Stimulated activated CD4-positive, alpha-beta T cell treated with anti-CD3 and anti-CD28 coated beads, TNF-alpha, amount 100 ng/mL, for 48 hours (primary cell): ENCODE measurements at regions not wholly inside any gene's neighbourhood (a gene's known extent, or its start where the extent isn't known, plus 50 kb on each side); places are given as distances from the start of the nearest gene placed in this dataset.

Experiments
- DNase-seq, 3 donors: peaks; one replicate each; pipeline ENCODE4 v3.0.0-alpha.2; 2020; ENCODE audit warnings: low read depth in 3 of 3

- no peak for DNase-seq
Observed at GRCh38 chr1:163655565-163655964, 333.8 kb downstream of the NUF2 start.

GRCh38 chr1:163656095-163656759 lies 334.5 kb downstream of the NUF2 start:
- no peak for DNase-seq

- DNase-seq, result no peak
Observed at GRCh38 chr1:163657719-163658118, 336.0 kb downstream of the NUF2 start.

- DNase-seq, result no peak
Observed at GRCh38 chr1:163661391-163661790, 339.6 kb downstream of the NUF2 start.

- DNase-seq, result no peak
Observed at GRCh38 chr1:163664671-163665335, 343.0 kb downstream of the NUF2 start.

GRCh38 chr1:163668472-163668871 lies 346.7 kb downstream of the NUF2 start:
- DNase-seq, result no peak

- DNase-seq, result no peak
Observed at GRCh38 chr1:163670989-163671757, 349.4 kb downstream of the NUF2 start.

GRCh38 chr1:163672976-163673758 lies 351.4 kb downstream of the NUF2 start:
- DNase-seq, result no peak

GRCh38 chr1:163673759-163674151 lies 352.0 kb downstream of the NUF2 start:
- DNase-seq, result no peak

GRCh38 chr1:163674236-163674635 lies 352.5 kb downstream of the NUF2 start:
- no peak for DNase-seq

- DNase-seq, result no peak
Observed at GRCh38 chr1:163684785-163685184, 363.0 kb downstream of the NUF2 start.

GRCh38 chr1:163692266-163692665 lies 370.5 kb downstream of the NUF2 start:
- no peak for DNase-seq

- no peak for DNase-seq
Observed at GRCh38 chr1:163697137-163697536, 375.4 kb downstream of the NUF2 start.

- no peak for DNase-seq
Observed at GRCh38 chr1:163701783-163702374, 380.1 kb downstream of the NUF2 start.

GRCh38 chr1:163703794-163704193 lies 382.0 kb downstream of the NUF2 start:
- DNase-seq, result no peak

GRCh38 chr1:163706915-163707314 lies 385.2 kb downstream of the NUF2 start:
- no peak for DNase-seq

- no peak for DNase-seq
Observed at GRCh38 chr1:163709636-163710035, 387.9 kb downstream of the NUF2 start.

GRCh38 chr1:163712321-163712720 lies 390.6 kb downstream of the NUF2 start:
- no peak for DNase-seq

GRCh38 chr1:163720294-163720693 lies 398.5 kb downstream of the NUF2 start:
- no peak for DNase-seq

GRCh38 chr1:163725551-163725950 lies 403.8 kb downstream of the NUF2 start:
- DNase-seq, result no peak

GRCh38 chr1:163730411-163730821 lies 408.7 kb downstream of the NUF2 start:
- DNase-seq, result no peak

GRCh38 chr1:163737261-163737660 lies 415.5 kb downstream of the NUF2 start:
- DNase-seq, result no peak
